ENCODE measurements at regions not wholly inside any gene's neighbourhood (a gene's known extent, or its start where the extent isn't known, plus 50 kb on each side); places are given as distances from the start of the nearest gene placed in this dataset.

- no peak for TF ChIP-seq POLR2A (IDR thresholded peaks at IDR 0.05)
- no peak for TF ChIP-seq CTCF (IDR thresholded peaks at IDR 0.05)
Observed at GRCh38 chr3:72205297-72205826, 420.4 kb upstream of the PROK2 start.

All from right lobe of liver (tissue), 4 donors.